NCI-H1048 (cell line): ENCODE measurements at regions not wholly inside any gene's neighbourhood (a gene's known extent, or its start where the extent isn't known, plus 50 kb on each side); places are given as distances from the start of the nearest gene placed in this dataset.
"Not testable (repeated sequence)": the region's sequence is repeated elsewhere in the genome, so short reads cannot be mapped to it uniquely, and the experiment has no call there.

ENCODE experiments used
- DNase-seq: peaks from one replicate; lab custom pipeline; 2025; lab: John Stamatoyannopoulos, UW

DNA sequence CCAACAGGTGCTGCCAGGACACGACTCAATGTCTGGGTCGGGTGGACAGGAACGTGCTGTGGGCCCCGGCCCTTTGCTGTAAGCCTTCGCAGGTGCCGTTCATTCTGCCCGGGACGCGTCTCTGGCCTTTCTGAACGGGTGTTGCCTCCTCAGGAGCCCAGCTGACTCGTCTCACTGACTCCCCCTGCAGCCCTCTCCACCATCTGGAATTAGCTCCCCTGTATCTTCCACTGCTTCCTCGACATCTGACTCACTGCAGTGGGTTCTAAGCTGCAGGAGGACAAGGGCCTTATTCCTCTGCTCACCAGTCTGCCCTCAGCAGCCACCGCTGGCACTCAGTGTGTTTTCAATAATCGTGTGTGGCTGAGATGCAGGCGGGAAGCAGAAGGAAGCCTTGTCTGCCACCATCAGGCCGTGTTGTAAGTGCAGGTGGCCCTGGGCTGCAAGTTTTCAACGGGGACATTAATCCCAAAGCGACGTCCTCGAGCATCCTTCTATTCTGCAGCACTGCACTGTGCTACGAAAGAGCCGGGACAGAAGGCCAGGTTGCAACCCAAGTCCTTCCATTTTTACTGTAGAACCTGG, 256.2 kb downstream of the FOXL1 start:
- DNase-seq = no peak

DNA sequence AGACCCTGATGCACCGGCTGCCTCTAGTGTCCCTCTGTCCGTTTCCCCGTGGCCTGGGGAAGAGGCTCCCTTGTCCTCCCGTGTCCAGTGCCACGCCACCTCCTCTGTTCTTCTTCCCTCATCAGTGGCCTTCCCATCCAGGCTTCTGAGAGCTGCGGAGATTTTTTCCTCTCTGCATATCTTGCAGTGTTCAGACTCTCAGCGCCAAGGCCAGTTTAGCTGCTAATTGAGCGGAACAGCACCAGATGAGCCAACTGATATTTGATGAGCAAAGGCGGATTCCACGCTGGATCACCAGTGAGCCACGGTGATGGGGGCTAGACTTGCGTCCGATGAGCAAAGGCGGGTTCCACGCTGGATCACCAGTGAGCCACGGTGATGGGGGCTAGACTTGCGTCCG, 257.6 kb downstream of the FOXL1 start:
- DNase-seq = no peak

DNA sequence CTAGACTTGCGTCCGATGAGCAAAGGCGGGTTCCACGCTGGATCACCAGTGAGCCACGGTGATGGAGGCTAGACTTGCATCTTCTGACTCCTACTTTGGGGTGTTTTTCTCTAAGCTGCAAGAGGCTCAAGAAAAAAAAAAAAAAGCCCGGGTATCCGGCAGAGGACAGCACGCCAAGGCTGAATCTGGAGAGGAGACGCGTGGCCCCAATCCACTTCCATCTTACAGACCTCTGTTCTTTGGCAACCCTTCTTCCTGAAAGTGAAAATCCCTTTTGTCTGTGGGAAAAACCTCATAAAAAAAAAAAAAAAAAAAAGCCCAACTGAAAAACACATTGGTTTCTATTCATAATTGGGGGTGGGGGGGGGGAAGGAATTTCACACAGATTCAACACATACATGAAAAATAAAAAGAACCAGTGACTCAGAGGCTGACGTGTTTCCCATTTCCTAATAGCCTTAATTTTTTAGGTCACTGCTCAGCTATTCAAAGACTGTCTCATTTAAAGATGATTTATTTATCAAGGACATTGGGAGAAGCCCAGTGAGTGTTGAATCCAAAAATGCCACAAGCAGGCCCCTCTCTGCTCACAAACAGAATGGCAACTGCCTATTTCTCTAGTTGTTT, 258.3 kb downstream of the FOXL1 start:
- DNase-seq = no peak

DNA sequence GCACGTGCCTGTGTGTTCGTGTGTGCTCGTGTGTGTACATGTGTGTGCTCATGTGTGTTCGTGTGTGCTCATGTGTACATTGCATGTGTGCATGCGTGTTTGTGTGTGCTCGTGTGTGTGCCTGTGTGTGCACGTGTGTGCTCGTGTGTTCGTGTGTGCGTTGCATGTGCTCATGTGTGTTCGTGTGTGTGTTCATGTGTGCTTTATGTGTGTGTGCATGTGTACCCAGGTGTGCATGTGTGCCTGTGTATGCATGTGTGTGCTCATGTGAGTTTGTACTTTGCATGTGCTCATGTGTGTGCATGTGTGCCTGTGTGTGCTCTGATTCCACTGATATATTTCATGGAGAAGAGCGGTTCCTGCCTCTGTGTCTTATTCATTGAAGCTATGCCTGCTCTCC, 265.5 kb downstream of the FOXL1 start:
- no peak for DNase-seq

DNA sequence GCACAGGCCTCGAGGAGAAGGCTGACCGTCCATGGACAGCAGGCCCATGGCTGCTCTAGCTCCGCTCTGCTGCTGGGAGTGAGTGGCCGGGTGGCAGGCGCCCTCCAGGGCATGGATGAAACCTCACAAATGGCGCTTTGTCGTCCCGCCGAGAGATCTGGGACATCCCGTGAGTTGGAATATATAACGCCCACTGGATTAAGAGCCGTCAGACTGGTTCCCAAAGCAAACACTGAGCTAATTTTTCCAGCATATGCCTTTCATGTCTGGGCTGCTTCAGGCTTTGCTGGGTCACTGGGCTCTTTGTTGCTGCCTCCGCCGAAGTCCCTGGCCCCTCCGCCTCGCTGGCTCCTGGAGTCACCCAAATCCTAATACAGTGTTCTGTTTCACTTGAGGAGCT, 266.3 kb downstream of the FOXL1 start:
- DNase-seq = peak; percentile 0

DNA sequence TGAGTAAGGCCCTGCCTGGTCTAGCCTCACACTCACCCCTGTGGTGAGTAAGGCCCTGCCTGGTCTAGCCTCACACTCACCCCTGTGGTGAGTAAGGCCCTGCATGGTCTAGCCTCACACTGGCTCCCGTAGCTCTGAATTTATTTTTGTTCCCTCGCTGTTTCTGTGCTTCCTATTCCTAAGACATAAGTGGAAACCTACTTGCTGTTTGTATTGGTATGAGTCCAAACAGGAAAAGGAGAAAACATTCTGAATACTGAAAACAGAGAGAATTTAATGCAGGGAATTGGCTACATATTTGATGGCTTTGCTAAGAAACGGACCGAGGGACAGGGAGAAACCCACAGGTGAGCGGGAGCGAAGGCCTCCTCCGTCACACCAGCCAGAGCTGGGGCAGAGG, 267.8 kb downstream of the FOXL1 start:
- DNase-seq = no peak

DNA sequence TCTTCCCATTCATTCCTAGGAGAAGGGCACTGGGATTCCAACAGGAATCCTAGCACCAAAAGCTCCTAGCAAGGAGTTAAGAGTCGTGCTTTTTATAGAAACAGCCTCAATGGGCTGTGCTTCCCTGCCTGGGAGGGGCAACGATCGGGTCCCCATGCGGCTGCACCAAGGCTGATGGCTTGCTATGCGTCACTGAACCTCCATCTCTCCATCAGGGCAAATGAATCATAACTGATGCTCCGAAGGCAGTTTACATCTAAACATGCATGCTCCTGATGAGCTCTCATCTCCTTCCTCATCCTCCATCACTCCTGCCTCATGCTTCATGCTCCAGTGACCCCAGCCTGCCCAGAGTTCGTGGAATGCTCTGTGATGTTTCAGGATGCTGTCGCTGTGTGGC, 270.5 kb downstream of the FOXL1 start:
- no peak for DNase-seq

DNA sequence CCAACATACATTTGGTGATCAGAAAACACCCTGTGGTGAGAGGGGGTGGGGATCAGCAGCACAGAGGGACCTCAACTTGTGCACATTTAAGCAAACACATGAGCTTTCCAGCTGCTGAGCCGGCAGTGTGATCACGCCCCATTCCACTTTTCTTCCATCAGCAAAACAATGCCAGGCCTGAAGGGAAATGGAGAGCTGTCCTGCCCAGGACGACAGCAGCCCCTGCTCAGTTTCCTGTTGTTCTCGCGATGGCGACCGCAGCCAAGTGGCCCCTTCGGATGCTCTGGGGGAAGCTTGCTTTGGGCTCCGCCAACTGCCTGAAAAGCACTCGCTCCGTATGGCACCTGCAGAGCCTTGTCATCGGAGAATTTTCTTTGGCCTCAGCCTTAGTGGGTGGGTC, 272.3 kb downstream of the FOXL1 start:
- DNase-seq = no peak

DNA sequence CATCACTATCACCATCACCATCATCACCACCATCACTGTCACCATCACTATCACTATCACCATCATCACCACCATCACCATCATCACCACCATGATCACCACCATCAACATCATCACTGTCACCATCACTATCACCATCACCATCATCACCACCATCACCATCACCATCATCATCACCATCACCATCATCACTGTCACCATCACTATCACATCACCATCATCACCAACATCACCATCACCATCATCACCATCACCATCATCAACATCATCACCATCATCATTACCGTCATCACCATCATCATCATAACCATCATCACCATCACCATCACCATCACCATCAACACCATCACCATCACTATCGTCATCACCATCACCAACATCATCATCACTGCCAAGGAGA, 273.8 kb downstream of the FOXL1 start:
- DNase-seq = no peak

DNA sequence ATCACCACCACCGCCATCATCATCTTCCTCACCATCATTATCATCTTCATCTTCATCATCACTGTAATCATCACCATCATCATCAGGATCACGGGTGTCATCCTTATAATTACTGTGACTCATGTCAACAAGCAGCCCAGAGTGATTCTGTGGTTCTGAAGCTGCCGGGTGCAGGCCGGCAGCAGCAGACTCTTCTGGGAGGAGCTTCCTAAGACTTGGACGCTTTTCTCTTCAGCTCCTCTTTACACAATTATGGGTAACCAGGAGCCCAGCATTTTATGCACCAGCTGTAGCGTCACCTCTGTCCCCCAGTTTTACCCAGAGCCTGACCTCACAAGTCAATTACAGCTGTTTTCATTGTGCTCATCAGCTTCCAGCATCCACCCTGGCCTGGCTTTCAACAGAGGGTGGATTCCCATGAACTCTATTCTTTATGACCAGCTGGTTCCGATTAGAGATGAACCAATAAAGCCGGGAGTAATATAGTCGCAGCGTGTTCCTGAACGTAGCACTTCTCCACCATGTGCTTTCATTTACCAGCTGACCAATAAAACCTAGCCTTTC, 275.8 kb downstream of the FOXL1 start:
- DNase-seq = no peak

DNA sequence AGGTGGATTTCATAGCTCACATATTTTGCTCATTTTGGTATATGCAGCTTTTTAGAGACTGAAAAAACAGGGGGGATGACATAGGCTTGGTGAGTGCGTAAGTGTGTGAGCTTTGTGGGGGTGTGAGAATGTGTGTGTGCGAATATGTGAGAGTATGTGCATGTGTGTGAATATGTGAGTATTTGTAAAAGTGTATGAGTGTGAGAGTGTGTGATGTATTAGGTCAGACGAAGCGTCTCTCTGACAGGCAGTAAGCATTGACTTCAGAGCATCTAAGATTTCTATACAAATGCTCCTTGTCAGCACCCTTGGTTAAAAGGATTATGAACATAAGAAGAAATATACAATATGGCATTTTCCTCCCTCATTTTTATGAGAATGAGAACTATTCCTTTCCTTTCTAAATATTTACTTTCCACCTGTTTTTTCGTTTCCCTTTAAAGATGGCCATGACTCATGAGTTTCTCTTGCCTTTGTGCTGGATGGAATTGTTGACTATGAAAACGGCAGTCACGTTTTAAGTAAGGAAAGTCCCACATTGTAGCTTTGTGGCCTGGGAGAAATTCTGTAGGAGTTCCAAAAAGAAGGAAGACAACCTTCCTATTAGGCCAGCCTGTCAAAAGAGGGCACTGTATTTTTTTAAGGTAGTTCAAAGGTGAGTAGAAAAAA, 276.4 kb downstream of the FOXL1 start:
- no peak for DNase-seq

DNA sequence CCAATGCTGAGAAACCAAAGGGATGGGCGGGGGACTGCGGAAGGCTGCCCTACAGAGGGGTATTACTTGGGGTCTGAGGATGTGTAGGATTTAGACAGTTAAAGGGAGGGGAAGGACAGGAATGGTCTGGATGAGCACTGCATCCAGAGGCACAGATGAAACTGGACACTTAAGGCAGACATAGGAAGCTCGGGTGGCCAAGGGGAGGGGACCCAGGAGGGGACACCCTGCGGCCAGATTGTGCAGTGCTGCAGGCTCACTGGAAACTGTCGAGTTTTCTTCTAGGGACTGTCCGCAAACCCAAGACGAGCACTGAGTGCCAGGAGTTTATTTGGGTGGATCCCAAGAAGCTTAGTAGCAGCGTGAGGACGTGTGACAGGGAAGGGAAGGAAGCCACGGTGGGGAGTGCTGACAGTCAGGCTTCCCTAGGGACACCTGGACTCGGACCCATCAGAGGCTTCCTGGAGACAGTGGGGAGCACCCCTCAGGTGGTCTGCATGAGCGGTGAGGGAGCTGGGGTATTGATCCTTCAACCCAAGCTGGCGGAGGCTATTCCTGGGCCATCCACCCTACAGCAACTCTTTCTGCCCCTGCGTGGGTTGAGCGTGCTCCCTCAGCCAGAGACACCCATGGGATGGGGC, 278.7 kb downstream of the FOXL1 start:
- no peak for DNase-seq

DNA sequence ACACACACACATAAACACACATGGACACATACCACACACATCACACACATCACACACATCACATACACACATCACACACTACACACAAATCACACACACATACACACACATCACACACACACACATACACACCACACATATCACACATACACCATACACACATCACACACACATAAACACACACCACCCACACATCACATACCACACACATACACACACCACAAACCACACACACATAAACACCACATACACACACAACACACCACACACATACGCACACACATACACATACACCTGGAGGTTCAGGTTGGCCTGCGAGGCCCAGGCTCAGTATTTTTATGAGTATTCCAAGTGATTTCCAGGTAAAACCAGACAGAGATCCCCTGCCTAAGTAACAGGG, 279.5 kb downstream of the FOXL1 start:
- DNase-seq = no peak

DNA sequence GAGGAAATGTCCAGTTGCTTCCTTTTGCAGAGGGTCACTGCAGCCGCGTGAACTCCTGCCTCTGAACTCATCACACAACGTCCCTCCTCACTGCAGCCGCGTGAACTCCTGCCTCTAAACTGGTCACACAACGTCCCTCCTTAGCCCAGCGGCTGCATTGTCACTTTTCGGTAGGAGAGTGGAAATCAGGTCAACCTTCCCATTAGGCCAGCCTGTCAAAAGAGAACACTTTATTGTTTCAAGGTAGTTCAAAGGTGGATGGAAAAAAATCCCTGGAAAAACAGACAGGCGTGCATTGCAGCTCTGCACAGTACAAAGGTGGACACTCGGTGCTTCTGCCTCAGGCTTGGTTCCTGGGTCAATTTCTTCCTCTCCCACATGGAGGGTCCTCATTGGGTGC, 280.2 kb downstream of the FOXL1 start:
- no peak for DNase-seq

DNA sequence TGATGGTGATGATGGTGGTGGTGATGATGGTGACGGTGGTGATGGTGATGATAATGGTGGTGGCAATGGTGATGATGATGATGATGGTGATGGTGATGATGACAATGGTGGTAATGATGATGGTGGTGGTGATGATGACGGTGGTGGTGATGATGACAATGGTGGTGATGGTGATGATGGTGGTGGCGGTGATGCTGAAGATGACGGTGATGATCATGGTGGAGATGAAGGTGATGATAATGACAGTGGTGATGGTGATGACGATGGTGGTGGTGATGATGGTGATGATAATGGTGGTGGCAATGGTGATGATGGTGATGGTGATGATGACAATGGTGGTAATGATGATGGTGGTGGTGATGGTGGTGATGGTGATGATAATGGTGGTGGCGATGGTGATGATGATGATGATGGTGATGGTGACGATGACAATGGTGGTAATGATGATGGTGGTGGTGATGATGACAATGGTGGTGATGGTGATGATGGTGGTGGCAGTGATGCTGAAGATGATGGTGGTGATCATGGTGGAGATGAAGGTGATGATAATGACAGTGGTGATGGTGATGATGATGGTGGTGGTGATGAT, 283.0 kb downstream of the FOXL1 start:
- DNase-seq = not testable (repeated sequence)

DNA sequence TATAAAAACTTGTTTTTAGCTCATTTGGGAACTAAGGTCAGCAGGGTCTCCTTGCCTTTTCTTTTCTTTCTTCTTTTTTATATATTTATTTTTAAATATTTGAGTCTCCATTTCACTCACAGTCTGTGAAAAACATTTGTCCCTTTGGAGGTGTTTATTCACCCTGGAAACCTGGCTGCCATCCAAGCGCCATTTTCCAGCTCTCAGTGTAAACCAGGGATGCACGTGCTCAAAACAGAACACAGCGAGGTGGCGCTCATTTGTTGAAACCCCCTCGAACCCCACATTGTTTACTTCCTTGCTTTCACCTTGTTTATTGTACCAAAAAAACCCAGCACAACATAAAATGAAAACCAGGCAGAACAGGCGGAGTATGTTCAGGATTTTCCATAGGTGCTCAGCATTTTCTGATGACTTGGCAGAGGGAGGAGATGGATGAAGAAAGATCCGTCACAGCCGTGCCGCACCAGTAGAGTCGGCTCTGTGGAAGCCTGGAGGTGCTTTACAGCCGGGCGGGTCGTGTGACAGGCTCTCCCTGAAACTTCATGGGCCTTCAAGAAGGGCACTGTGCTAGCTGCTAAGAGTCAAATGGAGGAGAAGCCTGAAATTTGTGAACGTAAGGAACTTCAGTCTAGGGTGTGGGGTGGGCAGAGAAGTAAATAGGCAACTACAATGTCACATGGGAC, 284.4 kb downstream of the FOXL1 start:
- no peak for DNase-seq

DNA sequence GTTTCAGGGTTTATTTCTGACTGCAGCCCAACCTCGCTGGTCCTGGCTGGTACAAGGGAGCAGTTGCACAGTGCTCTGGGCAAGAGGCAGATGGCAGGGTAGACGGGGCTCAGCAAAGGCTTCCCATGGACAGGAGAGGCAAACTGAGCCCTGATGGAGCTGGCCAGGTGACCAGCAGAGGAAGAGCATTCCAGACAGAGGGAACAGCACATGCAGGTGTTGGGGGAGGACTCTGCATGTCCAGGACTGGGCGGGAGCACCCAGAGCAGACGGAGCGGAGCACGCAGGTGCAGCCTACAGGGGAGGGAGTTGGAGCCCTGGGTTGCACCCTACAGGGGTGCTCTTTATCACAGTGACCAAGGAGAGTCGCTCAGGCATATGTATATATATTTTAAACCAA, 285.3 kb downstream of the FOXL1 start:
- DNase-seq = no peak

DNA sequence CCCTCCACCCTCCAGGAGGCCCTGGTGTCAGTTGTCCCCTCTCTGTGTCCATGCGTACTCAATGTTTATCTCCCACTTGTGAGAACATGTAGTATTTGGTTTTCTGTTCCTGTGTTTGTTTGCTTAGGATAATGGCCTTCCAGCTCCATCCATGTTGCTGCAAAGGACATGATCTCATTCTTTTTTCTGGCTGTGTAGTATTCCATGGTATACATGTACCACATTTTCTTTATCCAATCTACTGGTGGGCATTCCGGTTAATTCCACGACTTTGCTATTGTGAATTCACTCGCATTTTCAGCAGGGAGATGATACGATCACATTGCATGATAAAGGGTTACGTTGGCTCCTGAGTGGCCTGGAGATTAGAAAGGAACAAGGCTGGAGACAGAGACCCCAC, 286.2 kb downstream of the FOXL1 start:
- DNase-seq = no peak

DNA sequence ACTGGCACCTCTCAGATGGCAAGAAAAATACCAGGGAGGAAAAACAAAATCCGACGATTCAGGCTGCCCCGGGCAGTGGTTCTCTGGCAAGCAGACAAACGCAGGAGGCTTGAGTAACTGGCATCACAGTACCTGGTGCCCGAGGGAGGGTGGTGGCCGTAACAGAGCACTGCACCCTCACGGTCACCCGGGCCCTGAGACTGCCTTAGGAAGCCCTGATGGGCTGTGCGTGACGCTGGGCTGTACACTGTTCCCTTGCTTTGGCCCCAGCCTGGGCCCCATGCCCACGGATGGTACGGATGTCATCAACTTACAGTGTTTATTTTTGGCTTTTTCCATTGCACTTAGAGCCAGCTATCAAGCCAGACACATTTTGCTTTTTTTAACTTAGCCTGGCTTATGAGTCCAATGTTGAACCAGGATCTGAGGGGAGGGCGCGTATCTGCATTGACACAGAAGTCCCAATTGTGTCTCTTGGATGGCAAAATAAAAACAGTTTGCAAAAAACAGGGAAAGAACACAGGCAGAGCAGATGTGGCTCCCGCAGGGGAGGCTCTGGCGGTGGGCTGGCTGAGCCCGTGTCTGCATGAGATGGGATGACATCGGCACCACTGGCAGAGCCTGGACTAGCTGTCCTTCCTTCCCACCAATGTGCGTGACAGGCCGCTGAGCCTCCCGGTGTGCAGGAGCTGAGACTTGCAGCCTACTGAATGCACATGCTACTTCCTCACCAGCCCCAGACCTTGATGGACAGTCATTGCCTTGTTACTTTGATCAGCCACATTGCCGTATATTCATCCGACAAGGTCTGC, 287.7 kb downstream of the FOXL1 start:
- no peak for DNase-seq

DNA sequence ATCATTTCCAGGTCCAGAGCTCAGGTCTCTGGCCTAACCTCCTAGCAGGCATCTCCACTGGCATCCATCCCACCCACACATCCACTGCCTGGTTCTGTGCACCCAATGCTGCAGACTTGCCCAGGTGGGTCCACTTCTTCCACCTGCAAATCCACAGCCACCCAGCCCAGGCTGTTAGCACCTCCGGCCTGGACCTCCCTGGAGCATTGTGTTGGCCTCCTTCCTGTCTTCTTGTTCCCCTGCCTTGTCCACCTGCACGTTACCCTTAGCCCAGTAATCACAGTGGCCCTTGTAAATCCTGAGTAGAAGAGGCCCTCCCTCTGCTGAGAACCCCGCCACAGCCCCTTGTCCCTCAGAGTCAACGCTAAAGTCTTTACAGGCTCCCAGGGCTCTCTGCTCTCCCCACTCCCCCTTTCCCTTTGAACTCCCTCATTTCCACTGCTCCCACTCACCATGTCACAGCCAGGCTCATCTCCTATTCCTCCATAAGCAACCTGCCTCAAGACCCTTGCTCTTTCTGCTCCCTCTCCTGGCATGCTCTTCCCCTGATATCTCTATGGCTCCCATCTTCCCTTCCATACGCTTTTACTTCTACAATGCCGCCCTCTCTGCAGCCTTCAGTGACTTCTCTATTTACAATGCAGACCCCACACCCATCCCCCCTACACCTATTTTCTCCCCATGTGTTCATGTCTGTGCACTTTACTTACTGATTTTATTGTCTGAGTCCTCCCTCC, 288.8 kb downstream of the FOXL1 start:
- no peak for DNase-seq
